ENCODE measurements at regions not wholly inside any gene's neighbourhood (a gene's known extent, or its start where the extent isn't known, plus 50 kb on each side); places are given as distances from the start of the nearest gene placed in this dataset.

DNA sequence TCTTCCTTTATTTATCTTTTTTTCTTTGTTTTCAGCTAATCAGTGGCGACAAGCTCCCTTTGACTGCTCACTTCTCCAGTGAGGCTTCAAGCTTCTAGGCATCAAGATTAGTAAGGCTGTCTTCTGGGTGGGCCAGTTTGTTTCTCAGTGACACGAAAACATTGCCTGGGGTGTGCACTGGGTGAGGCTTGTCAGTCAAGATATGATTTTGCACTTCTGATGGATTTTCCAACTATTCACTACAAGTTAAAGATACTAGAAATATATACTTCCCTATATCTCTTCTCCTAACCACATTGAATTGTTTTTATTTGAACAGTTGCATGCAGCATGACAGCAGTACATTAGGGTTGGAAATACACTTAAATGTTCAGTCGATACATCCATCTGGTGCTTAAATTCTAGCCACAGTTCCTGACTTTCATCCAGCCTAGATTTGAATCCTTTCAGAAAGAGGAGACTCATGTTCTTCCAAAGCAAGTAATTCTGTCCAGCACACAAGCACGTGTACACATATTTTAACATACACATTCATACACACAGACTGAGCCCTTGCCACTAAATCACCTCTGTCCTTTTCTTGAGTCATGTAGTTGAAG is 275.6 kb upstream of the NOVA1 start:
- Histone ChIP-seq H3K36me3 (ENCODE audit: control insufficient read depth, insufficient read depth, low read length) (no peaks in the 10 kb centered on the region), H3K27ac (ENCODE audit: low read depth, low read length) (no peak overlapping the region), H3K9me3 (ENCODE audit: control insufficient read depth, insufficient read depth, low read length) (no peaks in the 10 kb centered on the region), H3K4me1 (ENCODE audit: control insufficient read depth, insufficient read depth, low read length) (peaks cover 29% of the 10 kb centered on the region), H3K27me3 (ENCODE audit: control insufficient read depth, insufficient read depth, low read length) (no peaks in the 10 kb centered on the region), H3K9ac (ENCODE audit: low read depth, low read length) (no peak overlapping the region), H3K4me3 (ENCODE audit: low read depth, low read length) (no peak overlapping the region)

DNA sequence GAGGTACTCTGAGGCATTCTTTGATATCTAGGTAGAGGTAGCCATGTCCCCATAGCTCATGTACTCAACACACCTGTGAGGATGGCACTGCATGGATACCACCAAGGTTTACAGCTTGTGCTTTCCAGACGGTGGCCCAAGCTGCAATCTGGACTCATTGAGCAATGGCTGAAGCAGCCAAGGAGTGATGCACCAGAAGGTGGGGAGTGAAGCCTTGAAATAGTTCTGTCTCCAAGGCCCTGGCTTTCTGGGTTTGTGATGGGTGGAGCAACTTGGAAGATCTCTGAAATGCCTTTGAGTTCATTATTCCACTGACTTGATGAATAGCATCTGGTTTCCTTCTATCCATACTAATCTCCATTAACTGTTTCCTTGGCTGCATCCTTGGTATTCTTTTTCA is 290.0 kb upstream of the NOVA1 start:
- Histone ChIP-seq H3K4me1 (ENCODE audit: control insufficient read depth, insufficient read depth, low read length) (no peaks in the 10 kb centered on the region), H3K4me3 (ENCODE audit: low read depth, low read length) (no peak overlapping the region), H3K9me3 (ENCODE audit: control insufficient read depth, insufficient read depth, low read length) (no peaks in the 10 kb centered on the region), H3K27ac (ENCODE audit: low read depth, low read length) (no peak overlapping the region), H3K36me3 (ENCODE audit: control insufficient read depth, insufficient read depth, low read length) (no peaks in the 10 kb centered on the region), H3K27me3 (ENCODE audit: control insufficient read depth, insufficient read depth, low read length) (no peaks in the 10 kb centered on the region), H3K9ac (ENCODE audit: low read depth, low read length) (no peak overlapping the region)

DNA sequence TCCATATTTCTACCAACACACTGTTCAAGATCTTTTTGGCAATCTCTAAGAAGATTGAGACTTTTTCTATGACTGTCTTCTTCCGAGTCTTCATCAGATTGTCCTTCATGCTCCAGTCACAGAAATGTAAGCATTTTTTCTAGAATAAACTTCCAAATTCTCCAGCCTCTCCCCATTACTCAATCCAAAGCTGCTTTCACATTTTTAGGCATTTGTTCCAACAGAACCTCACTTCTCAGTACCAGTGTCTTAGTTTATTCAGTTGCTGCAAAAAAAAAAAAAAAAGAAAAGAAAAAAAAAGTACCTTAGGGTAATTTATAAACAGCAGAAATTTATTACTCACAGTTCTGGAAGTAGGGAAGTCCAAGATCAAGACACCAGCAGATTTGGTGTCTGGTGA is 290.8 kb upstream of the NOVA1 start:
- H3K4me1 ChIP-seq (ENCODE audit: control insufficient read depth, insufficient read depth, low read length), result no peaks in the 10 kb centered on the region
- H3K4me3 ChIP-seq (ENCODE audit: low read depth, low read length), result no peak overlapping the region
- no peak overlapping the region for H3K27ac ChIP-seq (ENCODE audit: low read depth, low read length)
- no peaks in the 10 kb centered on the region for H3K27me3 ChIP-seq (ENCODE audit: control insufficient read depth, insufficient read depth, low read length)
- no peaks in the 10 kb centered on the region for H3K9me3 ChIP-seq (ENCODE audit: control insufficient read depth, insufficient read depth, low read length)
- no peaks in the 10 kb centered on the region for H3K36me3 ChIP-seq (ENCODE audit: control insufficient read depth, insufficient read depth, low read length)
- no peak overlapping the region for H3K9ac ChIP-seq (ENCODE audit: low read depth, low read length)

DNA sequence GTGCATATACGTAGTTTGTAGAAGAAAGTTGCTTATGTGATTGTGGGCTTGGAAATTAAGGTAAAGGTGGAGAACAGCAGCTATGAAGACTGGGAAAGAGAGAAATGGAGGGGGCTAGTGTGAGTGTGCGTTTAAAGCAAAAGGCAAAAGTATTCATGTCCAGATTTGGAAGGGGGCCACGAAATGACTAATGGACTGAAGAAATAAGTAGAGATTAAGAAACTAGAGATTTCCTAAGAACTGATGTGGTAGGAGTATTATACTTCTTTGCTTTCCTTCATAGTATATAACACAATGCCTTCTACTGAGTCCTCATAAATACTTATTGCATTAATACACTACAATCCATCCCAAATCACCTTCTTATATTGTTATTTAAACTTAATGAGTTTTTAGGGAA is 298.6 kb upstream of the NOVA1 start:
- H3K4me3 ChIP-seq (ENCODE audit: low read depth, low read length), result no peak overlapping the region
- H3K9ac ChIP-seq (ENCODE audit: low read depth, low read length), result no peak overlapping the region
- no peaks in the 10 kb centered on the region for H3K27me3 ChIP-seq (ENCODE audit: control insufficient read depth, insufficient read depth, low read length)
- H3K36me3 ChIP-seq (ENCODE audit: control insufficient read depth, insufficient read depth, low read length), result no peaks in the 10 kb centered on the region
- H3K9me3 ChIP-seq (ENCODE audit: control insufficient read depth, insufficient read depth, low read length), result peaks cover 6% of the 10 kb centered on the region; the same call in 1 of the 2 replicates
- H3K27ac ChIP-seq (ENCODE audit: low read depth, low read length), result no peak overlapping the region
- no peaks in the 10 kb centered on the region for H3K4me1 ChIP-seq (ENCODE audit: control insufficient read depth, insufficient read depth, low read length)

DNA sequence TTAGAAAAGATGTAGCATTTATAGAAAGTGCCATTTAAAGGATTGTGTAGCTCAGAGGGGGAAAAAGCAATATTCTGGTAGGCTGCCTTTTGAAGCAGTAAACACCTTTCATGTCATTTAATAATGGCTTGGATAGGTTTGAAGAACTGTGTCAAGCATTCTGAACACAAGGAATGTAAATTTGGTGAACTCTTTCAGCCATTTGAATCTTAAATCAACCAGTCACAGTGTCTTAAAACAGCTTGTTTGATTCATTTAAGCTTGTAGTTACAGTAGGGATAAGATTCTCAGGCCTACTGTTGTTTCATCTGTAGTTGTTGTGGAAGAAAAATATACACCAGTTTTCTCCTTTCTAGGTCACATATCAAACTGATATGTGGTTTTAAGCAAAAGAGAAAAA is 299.4 kb upstream of the NOVA1 start:
- H3K36me3 ChIP-seq (ENCODE audit: control insufficient read depth, insufficient read depth, low read length), result no peaks in the 10 kb centered on the region
- H3K4me1 ChIP-seq (ENCODE audit: control insufficient read depth, insufficient read depth, low read length), result no peaks in the 10 kb centered on the region

DNA sequence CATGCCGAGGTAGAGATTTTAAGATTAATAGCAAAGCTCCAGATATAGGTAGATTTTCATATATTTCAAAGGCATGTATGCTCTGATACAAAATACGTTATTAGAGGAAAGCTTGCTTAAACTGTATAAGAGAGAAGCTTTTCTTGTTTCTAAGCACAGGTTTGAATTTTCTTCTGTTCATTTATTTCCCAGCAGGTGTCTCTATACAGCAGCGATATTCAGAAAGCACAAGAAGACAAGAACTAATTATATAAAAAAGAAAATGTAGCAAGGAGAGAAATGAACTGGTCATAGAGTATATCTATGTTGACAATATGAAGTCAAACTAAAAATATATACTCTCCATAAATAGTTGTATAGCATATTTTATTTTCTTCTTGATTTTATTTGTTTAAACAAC is 307.4 kb upstream of the NOVA1 start:
- Histone ChIP-seq H3K36me3 (ENCODE audit: control insufficient read depth, insufficient read depth, low read length) (no peaks in the 10 kb centered on the region), H3K4me3 (ENCODE audit: low read depth, low read length) (no peak overlapping the region), H3K9me3 (ENCODE audit: control insufficient read depth, insufficient read depth, low read length) (peaks cover 4% of the 10 kb centered on the region; the same call in 1 of the 2 replicates), H3K4me1 (ENCODE audit: control insufficient read depth, insufficient read depth, low read length) (peaks cover 2% of the 10 kb centered on the region; the same call in 1 of the 2 replicates), H3K27ac (ENCODE audit: low read depth, low read length) (no peak overlapping the region), H3K9ac (ENCODE audit: low read depth, low read length) (no peak overlapping the region), H3K27me3 (ENCODE audit: control insufficient read depth, insufficient read depth, low read length) (no peaks in the 10 kb centered on the region)

More for the DNA sequence above, 299.4 kb upstream of the NOVA1 start:
- Histone ChIP-seq H3K4me3 (ENCODE audit: low read depth, low read length) (no peak overlapping the region), H3K9ac (ENCODE audit: low read depth, low read length) (no peak overlapping the region), H3K27me3 (ENCODE audit: control insufficient read depth, insufficient read depth, low read length) (no peaks in the 10 kb centered on the region), H3K9me3 (ENCODE audit: control insufficient read depth, insufficient read depth, low read length) (peaks cover 6% of the 10 kb centered on the region; the same call in 1 of the 2 replicates), H3K27ac (ENCODE audit: low read depth, low read length) (no peak overlapping the region)

DNA sequence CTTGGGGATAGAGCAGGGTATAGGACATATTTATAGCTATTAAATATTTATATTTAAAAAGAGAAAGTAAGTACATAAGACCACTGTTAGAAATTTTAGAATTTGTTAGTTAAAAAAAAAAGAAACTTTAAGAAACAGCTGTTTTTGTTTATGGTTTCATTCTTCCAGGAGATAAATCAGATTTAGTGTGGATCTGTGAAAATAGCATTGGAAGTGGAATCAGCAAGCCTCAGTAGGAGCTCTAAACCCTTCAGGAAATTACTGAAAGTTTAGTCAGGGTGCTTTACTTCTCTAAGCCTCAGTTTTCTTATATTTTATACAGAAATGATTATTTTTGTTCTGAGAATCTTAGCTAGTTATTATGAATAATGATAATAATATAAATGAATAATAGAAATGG is 316.0 kb upstream of the NOVA1 start:
- H3K4me3 ChIP-seq (ENCODE audit: low read depth, low read length), result no peak overlapping the region
- no peak overlapping the region for H3K27ac ChIP-seq (ENCODE audit: low read depth, low read length)
- no peak overlapping the region for H3K9ac ChIP-seq (ENCODE audit: low read depth, low read length)
- H3K36me3 ChIP-seq (ENCODE audit: control insufficient read depth, insufficient read depth, low read length), result no peaks in the 10 kb centered on the region
- no peaks in the 10 kb centered on the region for H3K4me1 ChIP-seq (ENCODE audit: control insufficient read depth, insufficient read depth, low read length)
- H3K9me3 ChIP-seq (ENCODE audit: control insufficient read depth, insufficient read depth, low read length), result no peaks in the 10 kb centered on the region
- H3K27me3 ChIP-seq (ENCODE audit: control insufficient read depth, insufficient read depth, low read length), result no peaks in the 10 kb centered on the region

DNA sequence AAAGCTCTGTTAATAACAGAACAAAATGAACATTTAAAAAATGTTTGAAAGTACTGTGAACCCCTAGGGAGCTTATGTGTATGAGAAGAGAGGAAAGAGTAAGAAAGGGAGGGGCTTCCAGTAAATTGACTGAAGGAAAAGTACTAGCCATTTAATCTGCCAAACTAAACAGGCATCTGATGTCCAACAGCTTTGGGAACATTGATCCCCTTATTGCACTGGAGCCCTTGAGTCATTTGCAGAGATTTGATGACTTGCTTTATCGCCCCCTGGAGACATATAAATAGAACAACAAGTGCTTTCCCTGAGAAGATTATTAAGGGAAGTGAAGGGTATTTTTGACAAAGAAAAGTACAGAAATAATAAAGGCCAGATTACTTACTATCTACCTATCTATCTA is 319.3 kb upstream of the NOVA1 start:
- no peaks in the 10 kb centered on the region for H3K27me3 ChIP-seq (ENCODE audit: control insufficient read depth, insufficient read depth, low read length)
- H3K9ac ChIP-seq (ENCODE audit: low read depth, low read length), result no peak overlapping the region
- H3K36me3 ChIP-seq (ENCODE audit: control insufficient read depth, insufficient read depth, low read length), result no peaks in the 10 kb centered on the region
- H3K4me1 ChIP-seq (ENCODE audit: control insufficient read depth, insufficient read depth, low read length), result no peaks in the 10 kb centered on the region
- no peak overlapping the region for H3K27ac ChIP-seq (ENCODE audit: low read depth, low read length)
- no peak overlapping the region for H3K4me3 ChIP-seq (ENCODE audit: low read depth, low read length)
- H3K9me3 ChIP-seq (ENCODE audit: control insufficient read depth, insufficient read depth, low read length), result no peaks in the 10 kb centered on the region

DNA sequence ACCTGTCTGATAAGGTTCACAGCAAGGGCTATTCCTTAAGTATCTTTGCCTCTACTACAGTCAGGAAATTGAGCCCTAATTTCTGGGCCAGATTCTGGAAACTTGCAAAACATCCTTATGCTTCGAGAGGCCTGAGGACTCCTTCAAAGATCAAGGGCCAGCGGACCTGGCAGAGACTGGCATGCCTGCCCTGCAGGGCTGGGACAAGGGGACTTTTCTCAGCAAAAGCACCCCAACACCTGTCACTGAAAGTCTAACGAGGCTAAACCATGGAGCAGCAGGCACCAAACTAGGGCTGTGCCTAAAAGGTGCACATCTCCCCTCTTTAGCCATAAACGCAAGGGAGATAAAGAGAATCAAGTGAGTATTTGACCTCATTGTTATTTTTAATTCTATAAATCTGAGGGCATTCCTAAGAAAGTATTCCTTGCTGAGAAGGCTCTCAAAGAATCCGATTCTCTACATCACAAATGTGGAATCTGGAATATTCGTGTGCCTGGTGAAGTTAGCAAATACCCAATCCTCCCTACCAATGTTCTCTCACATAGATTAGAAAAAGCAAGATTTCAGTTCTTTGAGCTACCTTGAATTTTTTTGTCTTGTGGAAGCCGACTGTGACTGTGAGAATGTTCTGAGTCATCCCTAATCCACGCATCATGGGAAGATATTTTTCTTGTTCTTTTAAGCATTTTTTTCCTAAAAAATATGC is 328.2 kb upstream of the NOVA1 start:
- Histone ChIP-seq H3K4me3 (ENCODE audit: low read depth, low read length) (no peak overlapping the region), H3K4me1 (ENCODE audit: control insufficient read depth, insufficient read depth, low read length) (peaks cover 31% of the 10 kb centered on the region), H3K9me3 (ENCODE audit: control insufficient read depth, insufficient read depth, low read length) (no peaks in the 10 kb centered on the region), H3K36me3 (ENCODE audit: control insufficient read depth, insufficient read depth, low read length) (no peaks in the 10 kb centered on the region), H3K27me3 (ENCODE audit: control insufficient read depth, insufficient read depth, low read length) (no peaks in the 10 kb centered on the region), H3K9ac (ENCODE audit: low read depth, low read length) (no peak overlapping the region), H3K27ac (ENCODE audit: low read depth, low read length) (peak overlapping the region; percentile 83)

DNA sequence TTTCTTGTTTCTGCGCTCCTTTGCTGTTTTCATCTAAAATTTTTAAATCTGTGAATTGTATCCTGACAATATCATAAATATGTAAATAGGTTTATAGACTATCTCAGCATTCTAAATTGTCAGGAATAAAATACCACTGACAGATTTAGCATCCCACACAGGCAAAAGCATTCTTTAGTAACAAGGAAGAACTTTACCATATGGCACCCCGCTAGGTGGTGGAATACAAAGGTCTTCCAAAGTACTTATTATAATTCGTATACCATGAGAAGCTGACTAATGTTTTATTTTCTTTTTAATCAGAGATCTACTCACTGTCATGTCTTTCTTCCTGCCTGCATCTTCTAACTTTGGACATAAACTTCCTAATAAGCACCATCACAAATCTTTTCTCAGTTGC is 328.8 kb upstream of the NOVA1 start:
- Histone ChIP-seq H3K4me3 (ENCODE audit: low read depth, low read length) (no peak overlapping the region), H3K9ac (ENCODE audit: low read depth, low read length) (no peak overlapping the region), H3K27ac (ENCODE audit: low read depth, low read length) (peak overlapping the region; percentile 83), H3K27me3 (ENCODE audit: control insufficient read depth, insufficient read depth, low read length) (no peaks in the 10 kb centered on the region), H3K36me3 (ENCODE audit: control insufficient read depth, insufficient read depth, low read length) (no peaks in the 10 kb centered on the region), H3K4me1 (ENCODE audit: control insufficient read depth, insufficient read depth, low read length) (peaks cover 31% of the 10 kb centered on the region), H3K9me3 (ENCODE audit: control insufficient read depth, insufficient read depth, low read length) (no peaks in the 10 kb centered on the region)

DNA sequence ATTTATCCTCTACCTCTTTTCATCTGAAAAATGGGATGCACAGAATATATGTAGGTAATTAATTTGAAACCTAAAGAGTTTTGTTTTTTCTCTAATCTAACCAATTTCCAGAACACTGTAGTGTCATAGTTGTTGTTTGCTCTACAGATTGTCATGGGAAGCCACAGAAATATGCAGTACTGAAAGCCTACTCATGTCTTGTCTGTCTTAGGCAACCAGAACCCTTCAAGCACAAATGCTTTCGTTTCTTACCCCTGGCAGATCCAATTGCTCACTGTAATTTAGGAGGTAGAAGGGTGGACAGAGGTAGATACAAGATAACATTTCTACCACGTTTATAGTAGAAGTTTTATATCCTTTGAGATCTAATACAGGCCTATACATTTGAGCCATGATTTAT is 330.2 kb upstream of the NOVA1 start:
- Histone ChIP-seq H3K27ac (ENCODE audit: low read depth, low read length) (peak overlapping the region; percentile 2), H3K36me3 (ENCODE audit: control insufficient read depth, insufficient read depth, low read length) (no peaks in the 10 kb centered on the region), H3K27me3 (ENCODE audit: control insufficient read depth, insufficient read depth, low read length) (no peaks in the 10 kb centered on the region)

More for the DNA sequence above, 330.2 kb upstream of the NOVA1 start:
- H3K4me1 ChIP-seq (ENCODE audit: control insufficient read depth, insufficient read depth, low read length), result peaks cover 31% of the 10 kb centered on the region
- no peak overlapping the region for H3K9ac ChIP-seq (ENCODE audit: low read depth, low read length)
- no peaks in the 10 kb centered on the region for H3K9me3 ChIP-seq (ENCODE audit: control insufficient read depth, insufficient read depth, low read length)
- no peak overlapping the region for H3K4me3 ChIP-seq (ENCODE audit: low read depth, low read length)
